ENCODE measurements at regions not wholly inside any gene's neighbourhood (a gene's known extent, or its start where the extent isn't known, plus 50 kb on each side); places are given as distances from the start of the nearest gene placed in this dataset.

- no peak for DNase-seq (ENCODE audit: low read depth)
Observed at GRCh38 chr1:229971141-229971540, 95.9 kb upstream of the GALNT2 start.

- no peak for DNase-seq (ENCODE audit: low read depth)
Observed at GRCh38 chr1:229972600-229973296, 94.3 kb upstream of the GALNT2 start.

- no peak for DNase-seq (ENCODE audit: low read depth)
Observed at GRCh38 chr1:229973297-229973612, 93.8 kb upstream of the GALNT2 start.

GRCh38 chr1:229975047-229975446, 92.0 kb upstream of the GALNT2 start:
- DNase-seq (ENCODE audit: low read depth) = no peak

GRCh38 chr1:229980009-229980408, 87.0 kb upstream of the GALNT2 start:
- no peak for DNase-seq (ENCODE audit: low read depth)

GRCh38 chr1:229981736-229982135, 85.3 kb upstream of the GALNT2 start:
- no peak for DNase-seq (ENCODE audit: low read depth)

- no peak for DNase-seq (ENCODE audit: low read depth)
Observed at GRCh38 chr1:229984310-229984991, 82.6 kb upstream of the GALNT2 start.

GRCh38 chr1:229984992-229985612, 81.9 kb upstream of the GALNT2 start:
- DNase-seq (ENCODE audit: low read depth) = no peak

GRCh38 chr1:229985613-229986010, 81.4 kb upstream of the GALNT2 start:
- DNase-seq (ENCODE audit: low read depth) = no peak

- no peak for DNase-seq (ENCODE audit: low read depth)
Observed at GRCh38 chr1:229986737-229987337, 80.2 kb upstream of the GALNT2 start.

- DNase-seq (ENCODE audit: low read depth) = no peak
Observed at GRCh38 chr1:229987953-229988352, 79.1 kb upstream of the GALNT2 start.

GRCh38 chr1:229988534-229988933, 78.5 kb upstream of the GALNT2 start:
- DNase-seq (ENCODE audit: low read depth) = no peak

GRCh38 chr1:229989591-229990248, 77.3 kb upstream of the GALNT2 start:
- DNase-seq (ENCODE audit: low read depth) = no peak

GRCh38 chr1:229990326-229990725, 76.7 kb upstream of the GALNT2 start:
- no peak for DNase-seq (ENCODE audit: low read depth)

GRCh38 chr1:229991104-229991513, 75.9 kb upstream of the GALNT2 start:
- no peak for DNase-seq (ENCODE audit: low read depth)

GRCh38 chr1:229991724-229992333, 75.2 kb upstream of the GALNT2 start:
- DNase-seq (ENCODE audit: low read depth) = no peak

- no peak for DNase-seq (ENCODE audit: low read depth)
Observed at GRCh38 chr1:229993060-229993459, 74.0 kb upstream of the GALNT2 start.

GRCh38 chr1:229993894-229994293, 73.1 kb upstream of the GALNT2 start:
- no peak for DNase-seq (ENCODE audit: low read depth)

- no peak for DNase-seq (ENCODE audit: low read depth)
Observed at GRCh38 chr1:229999004-229999670, 67.9 kb upstream of the GALNT2 start.

- DNase-seq (ENCODE audit: low read depth) = no peak
Observed at GRCh38 chr1:230000493-230001184, 66.4 kb upstream of the GALNT2 start.

Measured in activated T-helper 1 cell treated with Interleukin-2 at 50 U/mL for 16 hours (primary cell).